SU-DHL-6 (cell line): ENCODE measurements at regions not wholly inside any gene's neighbourhood (a gene's known extent, or its start where the extent isn't known, plus 50 kb on each side); places are given as distances from the start of the nearest gene placed in this dataset.
"Not testable (repeated sequence)": the region's sequence is repeated elsewhere in the genome, so short reads cannot be mapped to it uniquely, and the experiment has no call there.

Experiments
- EZH2phosphoT487 ChIP-seq: fragments of 200-600 bp; sonication (generic), shearing (Covaris generic); conservative IDR thresholded peaks from 2 replicates; pipeline ENCODE4 v1.6.1; 2018; ENCODE audit warnings: mild to moderate bottlenecking, antibody characterized with exemption, low read length, moderate library complexity, mixed read lengths
- TF ChIP-seq, protein P1 (sequence below): fragments of 200-600 bp; sonication (generic); IDR thresholded peaks from one replicate; pipeline ENCODE4 v1.5.1; 2017; ENCODE audit warnings: antibody characterized with exemption, mild to moderate bottlenecking, low read length, moderate library complexity; ENCODE audit not compliant: insufficient read depth, poor library complexity, severe bottlenecking

GRCh38 chr3:166975796-166976195 is 404.3 kb downstream of the ZBBX start:
- TF ChIP-seq, protein P1, sequence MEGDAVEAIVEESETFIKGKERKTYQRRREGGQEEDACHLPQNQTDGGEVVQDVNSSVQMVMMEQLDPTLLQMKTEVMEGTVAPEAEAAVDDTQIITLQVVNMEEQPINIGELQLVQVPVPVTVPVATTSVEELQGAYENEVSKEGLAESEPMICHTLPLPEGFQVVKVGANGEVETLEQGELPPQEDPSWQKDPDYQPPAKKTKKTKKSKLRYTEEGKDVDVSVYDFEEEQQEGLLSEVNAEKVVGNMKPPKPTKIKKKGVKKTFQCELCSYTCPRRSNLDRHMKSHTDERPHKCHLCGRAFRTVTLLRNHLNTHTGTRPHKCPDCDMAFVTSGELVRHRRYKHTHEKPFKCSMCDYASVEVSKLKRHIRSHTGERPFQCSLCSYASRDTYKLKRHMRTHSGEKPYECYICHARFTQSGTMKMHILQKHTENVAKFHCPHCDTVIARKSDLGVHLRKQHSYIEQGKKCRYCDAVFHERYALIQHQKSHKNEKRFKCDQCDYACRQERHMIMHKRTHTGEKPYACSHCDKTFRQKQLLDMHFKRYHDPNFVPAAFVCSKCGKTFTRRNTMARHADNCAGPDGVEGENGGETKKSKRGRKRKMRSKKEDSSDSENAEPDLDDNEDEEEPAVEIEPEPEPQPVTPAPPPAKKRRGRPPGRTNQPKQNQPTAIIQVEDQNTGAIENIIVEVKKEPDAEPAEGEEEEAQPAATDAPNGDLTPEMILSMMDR, result not testable (repeated sequence)
- TF ChIP-seq EZH2phosphoT487, result not testable (repeated sequence)
